OCI-LY3 (cell line): ENCODE measurements at regions not wholly inside any gene's neighbourhood (a gene's known extent, or its start where the extent isn't known, plus 50 kb on each side); places are given as distances from the start of the nearest gene placed in this dataset.

Experiments
- H2AFZ ChIP-seq: fragments of 200-600, 300-600 bp; shearing (Covaris generic); 2 replicates; pipeline ENCODE4 v1.6.0; 2014; ENCODE audit warnings: antibody characterized with exemption, low read depth, low read length
- H3K27ac ChIP-seq: fragments of 200-600, 300-600 bp; sonication (generic); 2 replicates; pipeline ENCODE4 v1.5.1; 2014; ENCODE audit warnings: mild to moderate bottlenecking, low read length, moderate library complexity, mixed read lengths
- H3K27me3 ChIP-seq: fragments of 200-600, 300-600 bp; sonication (generic); 2 replicates; pipeline ENCODE4 v1.6.1; 2014; ENCODE audit warnings: low read depth, low read length, mixed read lengths
- H3K36me3 ChIP-seq: fragments of 200-600, 300-600 bp; sonication (generic); replicated peaks from 2 replicates; pipeline ENCODE3; 2014; ENCODE audit warnings: low read depth, low read length, mixed read lengths
- H3K4me1 ChIP-seq: fragments of 300-600, 200-600 bp; sonication (generic); 2 replicates; pipeline ENCODE4 v1.6.1; 2014; ENCODE audit warnings: low read length, mixed read lengths
- H3K4me2 ChIP-seq: fragments of 200-600, 300-600 bp; sonication (generic); 2 replicates; pipeline ENCODE4 v1.6.1; 2014; ENCODE audit warnings: low read length, mixed read lengths
- H3K4me3 ChIP-seq: fragments of 300-600, 200-600 bp; sonication (generic); 2 replicates; pipeline ENCODE4 v1.5.1; 2014; ENCODE audit warnings: antibody characterized with exemption, mild to moderate bottlenecking, low read length, moderate library complexity
- H3K79me2 ChIP-seq: fragments of 300-600, 200-600 bp; shearing (Covaris generic); 2 replicates; pipeline ENCODE4 v1.6.1; 2014; ENCODE audit warnings: mild to moderate bottlenecking, low read length, mixed read lengths
- H3K9ac ChIP-seq: fragments of 300-600, 200-600 bp; shearing (Covaris generic); 2 replicates; pipeline ENCODE4 v1.6.0; 2014; ENCODE audit warnings: mild to moderate bottlenecking, low read length, moderate library complexity
- H3K9me3 ChIP-seq: fragments of 200-600, 300-600 bp; shearing (Covaris generic); 2 replicates; pipeline ENCODE4 v1.6.1; 2014; ENCODE audit warnings: low read length, mixed read lengths; ENCODE audit not compliant: insufficient read depth
- H4K20me1 ChIP-seq: fragments of 200-600, 300-600 bp; sonication (generic); 2 replicates; pipeline ENCODE4 v1.6.1; 2016; ENCODE audit warnings: low read length, mixed read lengths; ENCODE audit not compliant: insufficient read depth
- CTCF ChIP-seq: fragments of 200-600, 300-600 bp; sonication (generic); IDR thresholded peaks from 2 replicates; pipeline ENCODE4 v1.5.1; 2014; ENCODE audit warnings: antibody characterized with exemption, low read length, low read depth
- EZH2phosphoT487 ChIP-seq: fragments of 200-600 bp; shearing (Covaris generic); IDR thresholded peaks from 2 replicates; pipeline ENCODE4 v1.6.1; 2018; ENCODE audit warnings: antibody characterized with exemption, mixed run types, low read depth

GRCh38 chr5:74081126-74081525 is 455.1 kb downstream of the ARHGEF28 start:
- no peaks in the 10 kb centered on the region for H3K36me3 ChIP-seq
- no peaks in the 10 kb centered on the region for H3K9me3 ChIP-seq
- H3K4me1 ChIP-seq = no peaks in the 10 kb centered on the region
- H3K27me3 ChIP-seq = no peaks in the 10 kb centered on the region
- no peak overlapping the region for H3K27ac ChIP-seq
- TF ChIP-seq EZH2phosphoT487 (no peak), CTCF (no peak)
- H2AFZ ChIP-seq = no peak overlapping the region
- no peak overlapping the region for H3K4me2 ChIP-seq
- H3K79me2 ChIP-seq = no peaks in the 10 kb centered on the region
- H4K20me1 ChIP-seq = no peaks in the 10 kb centered on the region
- H3K4me3 ChIP-seq = no peak overlapping the region
- no peak overlapping the region for H3K9ac ChIP-seq

- no peaks in the 10 kb centered on the region for H3K4me1 ChIP-seq
- H3K9ac ChIP-seq = no peak overlapping the region
- H2AFZ ChIP-seq = no peak overlapping the region
- no peaks in the 10 kb centered on the region for H3K36me3 ChIP-seq
- H3K79me2 ChIP-seq = no peaks in the 10 kb centered on the region
- no peak overlapping the region for H3K27ac ChIP-seq
- H3K9me3 ChIP-seq = no peaks in the 10 kb centered on the region
- H4K20me1 ChIP-seq = no peaks in the 10 kb centered on the region
- no peak overlapping the region for H3K4me2 ChIP-seq
- TF ChIP-seq EZH2phosphoT487 (no peak), CTCF (no peak)
- H3K27me3 ChIP-seq = no peaks in the 10 kb centered on the region
- H3K4me3 ChIP-seq = no peak overlapping the region
Observed at GRCh38 chr5:74079971-74080556, 454.1 kb downstream of the ARHGEF28 start.

- no peaks in the 10 kb centered on the region for H3K4me1 ChIP-seq
- H3K9me3 ChIP-seq = no peaks in the 10 kb centered on the region
- H3K4me3 ChIP-seq = no peak overlapping the region
- H3K27ac ChIP-seq = no peak overlapping the region
- no peaks in the 10 kb centered on the region for H3K79me2 ChIP-seq
- no peaks in the 10 kb centered on the region for H4K20me1 ChIP-seq
- H3K27me3 ChIP-seq = no peaks in the 10 kb centered on the region
- H3K36me3 ChIP-seq = no peaks in the 10 kb centered on the region
- H3K4me2 ChIP-seq = no peak overlapping the region
- no peak overlapping the region for H2AFZ ChIP-seq
- no peak overlapping the region for H3K9ac ChIP-seq
- TF ChIP-seq CTCF (no peak), EZH2phosphoT487 (no peak)
Observed at GRCh38 chr5:74075501-74076484, 449.8 kb downstream of the ARHGEF28 start.

GRCh38 chr5:74074111-74074510 is 448.1 kb downstream of the ARHGEF28 start:
- no peak overlapping the region for H3K9ac ChIP-seq
- H3K27ac ChIP-seq = no peak overlapping the region
- H3K36me3 ChIP-seq = no peaks in the 10 kb centered on the region
- H3K4me2 ChIP-seq = no peak overlapping the region
- no peak overlapping the region for H3K4me3 ChIP-seq
- no peak overlapping the region for H2AFZ ChIP-seq
- no peaks in the 10 kb centered on the region for H3K27me3 ChIP-seq
- H3K4me1 ChIP-seq = no peaks in the 10 kb centered on the region
- H3K9me3 ChIP-seq = no peaks in the 10 kb centered on the region
- no peaks in the 10 kb centered on the region for H3K79me2 ChIP-seq
- no peaks in the 10 kb centered on the region for H4K20me1 ChIP-seq
- TF ChIP-seq EZH2phosphoT487 (no peak), CTCF (no peak)
